K562 (cell line): ENCODE measurements at regions not wholly inside any gene's neighbourhood (a gene's known extent, or its start where the extent isn't known, plus 50 kb on each side); places are given as distances from the start of the nearest gene placed in this dataset.

Experiments
- ASH1L ChIP-seq: fragments of 450-650 bp; IDR thresholded peaks from 2 replicates; pipeline ENCODE4 v1.6.1; 2018; ENCODE audit warnings: borderline replicate concordance, mild to moderate bottlenecking, low read depth; ENCODE audit not compliant: partially characterized antibody
- CC2D1A ChIP-seq: fragments of 450-650 bp; IDR thresholded peaks from 2 replicates; pipeline ENCODE4 v1.6.1; 2017; ENCODE audit warnings: mild to moderate bottlenecking
- ELF1 ChIP-seq: fragments of 200-800 bp; sonication (Bioruptor generic); IDR thresholded peaks from 2 replicates; pipeline ENCODE4 v1.6.1; 2016; ENCODE audit warnings: missing genetic modification characterization, missing compliant biosample characterization
- EP300 ChIP-seq: IDR thresholded peaks from 2 replicates; pipeline ENCODE4 v1.6.1; 2012; ENCODE audit warnings: low read length, improper control_type of control experiment
- KLF1 ChIP-seq: fragments of 450-650 bp; IDR thresholded peaks from 2 replicates; pipeline ENCODE4 v1.6.1; 2016; ENCODE audit warnings: missing genetic modification characterization, missing compliant biosample characterization
- TCF7L2 ChIP-seq: fragments of 150-350 bp; IDR thresholded peaks from 2 replicates; pipeline ENCODE4 v1.6.1; 2016; ENCODE audit warnings: low read depth, mild to moderate bottlenecking, low read length, moderate library complexity
- ZNF274 ChIP-seq: IDR thresholded peaks from 2 replicates; pipeline ENCODE4 v1.6.1; 2011; ENCODE audit warnings: low read depth, mild to moderate bottlenecking, low read length, moderate library complexity, borderline replicate concordance
- TF ChIP-seq, protein P1 (sequence below), 3 experiments: IDR thresholded peaks in 2 of 3; conservative IDR thresholded peaks in 1 of 3; 2 replicates each; pipeline ENCODE4 v1.5.1; 2011 to 2012; ENCODE audit warnings: low read length in 3 of 3, mild to moderate bottlenecking in 3 of 3, control low read depth in 2 of 3, improper control_type of control experiment in 1 of 3, inconsistent platforms in 1 of 3, low read depth in 1 of 3, mixed read lengths in 1 of 3, moderate library complexity in 1 of 3; ENCODE audit not compliant: insufficient read depth in 2 of 3
- TF ChIP-seq, protein P2 (sequence below): fragments of 450-650 bp; IDR thresholded peaks from 2 replicates; pipeline ENCODE4 v1.6.1; 2018; ENCODE audit warnings: mild to moderate bottlenecking, low read depth; ENCODE audit not compliant: partially characterized antibody
- TF ChIP-seq, protein P3 (sequence below): fragments of 450-650 bp; IDR thresholded peaks from 2 replicates; pipeline ENCODE4 v1.6.1; 2016; ENCODE audit warnings: mild to moderate bottlenecking
- TF ChIP-seq, protein P4 (sequence below): sonication (generic); formaldehyde crosslinking; IDR thresholded peaks from 2 replicates; pipeline ENCODE4 v1.4.0; 2020; ENCODE audit warnings: mild to moderate bottlenecking, missing genetic modification reagents
- TF ChIP-seq, protein P5 (sequence below): fragments of 450-650 bp; IDR thresholded peaks from 2 replicates; pipeline ENCODE4 v1.6.1; 2017; ENCODE audit warnings: antibody characterized with exemption
- TF ChIP-seq, protein P6 (sequence below): conservative IDR thresholded peaks from 2 replicates; pipeline ENCODE4 v1.6.1; 2011; ENCODE audit warnings: low read depth, mild to moderate bottlenecking, low read length; ENCODE audit not compliant: control insufficient read depth
- TF ChIP-seq, protein P7 (sequence below): IDR thresholded peaks from 2 replicates; pipeline ENCODE4 v1.6.1; 2016; ENCODE audit warnings: missing genetic modification characterization, missing compliant biosample characterization

DNA sequence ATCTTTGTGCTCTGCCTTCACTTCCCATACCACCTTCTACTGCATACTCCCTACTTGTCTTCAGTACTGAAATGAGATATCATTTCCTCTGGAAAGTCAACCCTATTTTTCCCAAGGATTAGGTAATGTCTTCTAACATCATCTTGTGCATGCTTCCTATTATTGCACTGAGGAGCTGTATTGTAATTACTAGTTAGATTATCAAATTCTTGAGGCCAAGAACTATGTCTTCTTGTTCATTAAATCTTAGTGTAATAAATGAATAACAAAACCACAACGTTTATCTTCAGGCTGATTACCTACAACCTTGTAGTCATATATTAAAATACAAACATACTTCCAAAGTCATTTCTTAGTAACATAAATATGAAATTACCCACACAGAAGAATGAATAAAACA lies 87.9 kb upstream of the POU5F2 start:
- TF ChIP-seq KLF1 (no peak), TCF7L2 (no peak), ASH1L (no peak), EP300 (no peak), ELF1 (tag) (no peak), CC2D1A (no peak), ZNF274 (no peak)
- TF ChIP-seq, protein P1, sequence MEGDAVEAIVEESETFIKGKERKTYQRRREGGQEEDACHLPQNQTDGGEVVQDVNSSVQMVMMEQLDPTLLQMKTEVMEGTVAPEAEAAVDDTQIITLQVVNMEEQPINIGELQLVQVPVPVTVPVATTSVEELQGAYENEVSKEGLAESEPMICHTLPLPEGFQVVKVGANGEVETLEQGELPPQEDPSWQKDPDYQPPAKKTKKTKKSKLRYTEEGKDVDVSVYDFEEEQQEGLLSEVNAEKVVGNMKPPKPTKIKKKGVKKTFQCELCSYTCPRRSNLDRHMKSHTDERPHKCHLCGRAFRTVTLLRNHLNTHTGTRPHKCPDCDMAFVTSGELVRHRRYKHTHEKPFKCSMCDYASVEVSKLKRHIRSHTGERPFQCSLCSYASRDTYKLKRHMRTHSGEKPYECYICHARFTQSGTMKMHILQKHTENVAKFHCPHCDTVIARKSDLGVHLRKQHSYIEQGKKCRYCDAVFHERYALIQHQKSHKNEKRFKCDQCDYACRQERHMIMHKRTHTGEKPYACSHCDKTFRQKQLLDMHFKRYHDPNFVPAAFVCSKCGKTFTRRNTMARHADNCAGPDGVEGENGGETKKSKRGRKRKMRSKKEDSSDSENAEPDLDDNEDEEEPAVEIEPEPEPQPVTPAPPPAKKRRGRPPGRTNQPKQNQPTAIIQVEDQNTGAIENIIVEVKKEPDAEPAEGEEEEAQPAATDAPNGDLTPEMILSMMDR (IDR thresholded peaks at IDR 0.05 in 2 of 3, conservative IDR thresholded peaks at IDR 0.05 in 1 of 3; ENCODE audit: insufficient read depth in 2 of 3, low read depth in 1 of 3, low read length in 3 of 3) = no peak
- TF ChIP-seq, protein P2, sequence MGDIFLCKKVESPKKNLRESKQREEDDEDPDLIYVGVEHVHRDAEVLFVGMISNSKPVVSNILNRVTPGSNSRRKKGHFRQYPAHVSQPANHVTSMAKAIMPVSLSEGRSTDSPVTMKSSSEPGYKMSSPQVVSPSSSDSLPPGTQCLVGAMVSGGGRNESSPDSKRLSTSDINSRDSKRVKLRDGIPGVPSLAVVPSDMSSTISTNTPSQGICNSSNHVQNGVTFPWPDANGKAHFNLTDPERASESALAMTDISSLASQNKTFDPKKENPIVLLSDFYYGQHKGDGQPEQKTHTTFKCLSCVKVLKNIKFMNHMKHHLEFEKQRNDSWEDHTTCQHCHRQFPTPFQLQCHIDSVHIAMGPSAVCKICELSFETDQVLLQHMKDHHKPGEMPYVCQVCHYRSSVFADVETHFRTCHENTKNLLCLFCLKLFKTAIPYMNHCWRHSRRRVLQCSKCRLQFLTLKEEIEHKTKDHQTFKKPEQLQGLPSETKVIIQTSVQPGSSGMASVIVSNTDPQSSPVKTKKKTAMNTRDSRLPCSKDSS = no peak
- TF ChIP-seq, protein P3, sequence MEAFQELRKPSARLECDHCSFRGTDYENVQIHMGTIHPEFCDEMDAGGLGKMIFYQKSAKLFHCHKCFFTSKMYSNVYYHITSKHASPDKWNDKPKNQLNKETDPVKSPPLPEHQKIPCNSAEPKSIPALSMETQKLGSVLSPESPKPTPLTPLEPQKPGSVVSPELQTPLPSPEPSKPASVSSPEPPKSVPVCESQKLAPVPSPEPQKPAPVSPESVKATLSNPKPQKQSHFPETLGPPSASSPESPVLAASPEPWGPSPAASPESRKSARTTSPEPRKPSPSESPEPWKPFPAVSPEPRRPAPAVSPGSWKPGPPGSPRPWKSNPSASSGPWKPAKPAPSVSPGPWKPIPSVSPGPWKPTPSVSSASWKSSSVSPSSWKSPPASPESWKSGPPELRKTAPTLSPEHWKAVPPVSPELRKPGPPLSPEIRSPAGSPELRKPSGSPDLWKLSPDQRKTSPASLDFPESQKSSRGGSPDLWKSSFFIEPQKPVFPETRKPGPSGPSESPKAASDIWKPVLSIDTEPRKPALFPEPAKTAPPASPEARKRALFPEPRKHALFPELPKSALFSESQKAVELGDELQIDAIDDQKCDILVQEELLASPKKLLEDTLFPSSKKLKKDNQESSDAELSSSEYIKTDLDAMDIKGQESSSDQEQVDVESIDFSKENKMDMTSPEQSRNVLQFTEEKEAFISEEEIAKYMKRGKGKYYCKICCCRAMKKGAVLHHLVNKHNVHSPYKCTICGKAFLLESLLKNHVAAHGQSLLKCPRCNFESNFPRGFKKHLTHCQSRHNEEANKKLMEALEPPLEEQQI = no peak
- TF ChIP-seq, protein P4, sequence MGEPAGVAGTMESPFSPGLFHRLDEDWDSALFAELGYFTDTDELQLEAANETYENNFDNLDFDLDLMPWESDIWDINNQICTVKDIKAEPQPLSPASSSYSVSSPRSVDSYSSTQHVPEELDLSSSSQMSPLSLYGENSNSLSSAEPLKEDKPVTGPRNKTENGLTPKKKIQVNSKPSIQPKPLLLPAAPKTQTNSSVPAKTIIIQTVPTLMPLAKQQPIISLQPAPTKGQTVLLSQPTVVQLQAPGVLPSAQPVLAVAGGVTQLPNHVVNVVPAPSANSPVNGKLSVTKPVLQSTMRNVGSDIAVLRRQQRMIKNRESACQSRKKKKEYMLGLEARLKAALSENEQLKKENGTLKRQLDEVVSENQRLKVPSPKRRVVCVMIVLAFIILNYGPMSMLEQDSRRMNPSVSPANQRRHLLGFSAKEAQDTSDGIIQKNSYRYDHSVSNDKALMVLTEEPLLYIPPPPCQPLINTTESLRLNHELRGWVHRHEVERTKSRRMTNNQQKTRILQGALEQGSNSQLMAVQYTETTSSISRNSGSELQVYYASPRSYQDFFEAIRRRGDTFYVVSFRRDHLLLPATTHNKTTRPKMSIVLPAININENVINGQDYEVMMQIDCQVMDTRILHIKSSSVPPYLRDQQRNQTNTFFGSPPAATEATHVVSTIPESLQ (CRISPR knock-in tag) = no peak
- TF ChIP-seq, protein P5, sequence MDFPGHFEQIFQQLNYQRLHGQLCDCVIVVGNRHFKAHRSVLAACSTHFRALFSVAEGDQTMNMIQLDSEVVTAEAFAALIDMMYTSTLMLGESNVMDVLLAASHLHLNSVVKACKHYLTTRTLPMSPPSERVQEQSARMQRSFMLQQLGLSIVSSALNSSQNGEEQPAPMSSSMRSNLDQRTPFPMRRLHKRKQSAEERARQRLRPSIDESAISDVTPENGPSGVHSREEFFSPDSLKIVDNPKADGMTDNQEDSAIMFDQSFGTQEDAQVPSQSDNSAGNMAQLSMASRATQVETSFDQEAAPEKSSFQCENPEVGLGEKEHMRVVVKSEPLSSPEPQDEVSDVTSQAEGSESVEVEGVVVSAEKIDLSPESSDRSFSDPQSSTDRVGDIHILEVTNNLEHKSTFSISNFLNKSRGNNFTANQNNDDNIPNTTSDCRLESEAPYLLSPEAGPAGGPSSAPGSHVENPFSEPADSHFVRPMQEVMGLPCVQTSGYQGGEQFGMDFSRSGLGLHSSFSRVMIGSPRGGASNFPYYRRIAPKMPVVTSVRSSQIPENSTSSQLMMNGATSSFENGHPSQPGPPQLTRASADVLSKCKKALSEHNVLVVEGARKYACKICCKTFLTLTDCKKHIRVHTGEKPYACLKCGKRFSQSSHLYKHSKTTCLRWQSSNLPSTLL = no peak
- TF ChIP-seq, protein P6, sequence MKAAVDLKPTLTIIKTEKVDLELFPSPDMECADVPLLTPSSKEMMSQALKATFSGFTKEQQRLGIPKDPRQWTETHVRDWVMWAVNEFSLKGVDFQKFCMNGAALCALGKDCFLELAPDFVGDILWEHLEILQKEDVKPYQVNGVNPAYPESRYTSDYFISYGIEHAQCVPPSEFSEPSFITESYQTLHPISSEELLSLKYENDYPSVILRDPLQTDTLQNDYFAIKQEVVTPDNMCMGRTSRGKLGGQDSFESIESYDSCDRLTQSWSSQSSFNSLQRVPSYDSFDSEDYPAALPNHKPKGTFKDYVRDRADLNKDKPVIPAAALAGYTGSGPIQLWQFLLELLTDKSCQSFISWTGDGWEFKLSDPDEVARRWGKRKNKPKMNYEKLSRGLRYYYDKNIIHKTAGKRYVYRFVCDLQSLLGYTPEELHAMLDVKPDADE = no peak
- TF ChIP-seq, protein P7, sequence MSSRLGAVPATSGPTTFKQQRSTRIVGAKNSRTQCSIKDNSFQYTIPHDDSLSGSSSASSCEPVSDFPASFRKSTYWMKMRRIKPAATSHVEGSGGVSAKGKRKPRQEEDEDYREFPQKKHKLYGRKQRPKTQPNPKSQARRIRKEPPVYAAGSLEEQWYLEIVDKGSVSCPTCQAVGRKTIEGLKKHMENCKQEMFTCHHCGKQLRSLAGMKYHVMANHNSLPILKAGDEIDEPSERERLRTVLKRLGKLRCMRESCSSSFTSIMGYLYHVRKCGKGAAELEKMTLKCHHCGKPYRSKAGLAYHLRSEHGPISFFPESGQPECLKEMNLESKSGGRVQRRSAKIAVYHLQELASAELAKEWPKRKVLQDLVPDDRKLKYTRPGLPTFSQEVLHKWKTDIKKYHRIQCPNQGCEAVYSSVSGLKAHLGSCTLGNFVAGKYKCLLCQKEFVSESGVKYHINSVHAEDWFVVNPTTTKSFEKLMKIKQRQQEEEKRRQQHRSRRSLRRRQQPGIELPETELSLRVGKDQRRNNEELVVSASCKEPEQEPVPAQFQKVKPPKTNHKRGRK = no peak
